Suprapubic skin (tissue), 3 donors: ENCODE measurements at regions not wholly inside any gene's neighbourhood (a gene's known extent, or its start where the extent isn't known, plus 50 kb on each side); places are given as distances from the start of the nearest gene placed in this dataset.

Experiments used
- CTCF ChIP-seq, 2 donors: fragments of 200-600 bp in 1 of 2; fragments of 450-650 bp in 1 of 2; sonication (generic) in 1 of 2; IDR thresholded peaks; one replicate each; pipeline ENCODE4 v1.5.1; 2016 to 2019; ENCODE audit warnings: antibody characterized with exemption in 2 of 2, mild to moderate bottlenecking in 1 of 2, moderate library complexity in 1 of 2
- POLR2AphosphoS5 ChIP-seq, 3 donors: sonication (generic); formaldehyde crosslinking; IDR thresholded peaks; one replicate each; pipeline ENCODE4 v1.6.1; 2017; ENCODE audit warnings: antibody characterized with exemption in 3 of 3

GRCh38 chr18:57275111-57275510 lies 77.2 kb upstream of the ST8SIA3 start:
- no peak for TF ChIP-seq CTCF (IDR thresholded peaks at IDR 0.05)
- TF ChIP-seq POLR2AphosphoS5 (IDR thresholded peaks at IDR 0.05): no peak
